B cell (primary cell): ENCODE measurements at regions not wholly inside any gene's neighbourhood (a gene's known extent, or its start where the extent isn't known, plus 50 kb on each side); places are given as distances from the start of the nearest gene placed in this dataset.

ENCODE experiments used
- ATAC-seq: fragments of 200-7000 bp; cut with Tn5 transposase; one replicate; pipeline ENCODE4 v1.10.0; 2021; ENCODE audit warnings: low read depth, mild to moderate bottlenecking, moderate number of reproducible peaks, moderate library complexity
- CTCF ChIA-PET: fragments of 350-600 bp; sonication (Branson Sonifier 250); formaldehyde crosslinking; loops from one replicate; lab custom pipeline; 2021; ENCODE audit warnings: antibody characterized with exemption, inconsistent platforms; lab: Charles Lee
- POLR2A ChIA-PET: fragments of 350-600 bp; sonication (Branson Sonifier 250); formaldehyde crosslinking; loops from one replicate; lab custom pipeline; 2021; ENCODE audit warnings: antibody characterized with exemption; lab: Charles Lee
- DNase-seq: peaks from one replicate; pipeline ENCODE4 v3.0.0; 2013
- H2AFZ ChIP-seq: 2 replicates; pipeline ENCODE4 v1.6.1; 2012; ENCODE audit warnings: mild to moderate bottlenecking, low read depth, low read length; ENCODE audit not compliant: insufficient read depth, poor library complexity, severe bottlenecking
- H3K27ac ChIP-seq, 2 donors: 1 replicate in 1 of 2; 2 replicates in 1 of 2; pipeline ENCODE4 v1.5.1; 2012 to 2013; ENCODE audit warnings: low read length in 2 of 2, mild to moderate bottlenecking in 2 of 2, moderate library complexity in 1 of 2
- H3K27me3 ChIP-seq, 4 experiments: fragments of 200-600 bp in 1 of 4; sonication (generic) in 1 of 4; replicated peaks in 1 of 4; 1 replicate in 2 of 4; 2 replicates in 2 of 4; pipeline versions ENCODE4 v1.6.1 to v1.7.0; 2013 to 2016; ENCODE audit warnings: low read length in 3 of 4, mild to moderate bottlenecking in 2 of 4, mixed read lengths in 1 of 4, moderate library complexity in 1 of 4; ENCODE audit not compliant: insufficient read depth in 4 of 4, control insufficient read depth in 3 of 4; ENCODE audit errors: control extremely low read depth in 1 of 4
- H3K36me3 ChIP-seq, 2 experiments: replicated peaks in 1 of 2; 1 replicate in 1 of 2; 2 replicates in 1 of 2; pipeline versions ENCODE4 v1.6.1 to v1.7.1; 2013; ENCODE audit warnings: low read length in 1 of 2; ENCODE audit not compliant: insufficient read depth in 2 of 2, control insufficient read depth in 1 of 2; ENCODE audit errors: control extremely low read depth in 1 of 2, extremely low read depth in 1 of 2
- H3K4me1 ChIP-seq, 2 donors: fragments of 200-600 bp in 1 of 2; sonication (generic) in 1 of 2; 1 replicate in 1 of 2; 2 replicates in 1 of 2; pipeline versions ENCODE4 v1.5.1 to v1.6.1; 2013 to 2017; ENCODE audit warnings: low read length in 2 of 2; ENCODE audit not compliant: control insufficient read depth in 2 of 2, insufficient read depth in 2 of 2
- H3K4me2 ChIP-seq: replicated peaks from 2 replicates; pipeline ENCODE3; 2012; ENCODE audit warnings: mild to moderate bottlenecking, low read depth, low read length; ENCODE audit not compliant: poor library complexity, severe bottlenecking
- H3K4me3 ChIP-seq, 5 experiments: fragments of 200-600 bp in 1 of 5; sonication (generic) in 1 of 5; 1 replicate in 3 of 5; 2 replicates in 2 of 5; pipeline versions ENCODE4 v1.5.1 to v1.7.0; 2011 to 2016; ENCODE audit warnings: low read length in 4 of 5, mild to moderate bottlenecking in 4 of 5, low read depth in 2 of 5, control low read depth in 1 of 5, moderate library complexity in 1 of 5; ENCODE audit not compliant: insufficient read depth in 1 of 5; ENCODE audit errors: control extremely low read depth in 1 of 5, extremely low read depth in 1 of 5
- H3K79me2 ChIP-seq: fragments of 200-600 bp; sonication (generic); one replicate; pipeline ENCODE4 v1.6.0; 2016; ENCODE audit warnings: low read length; ENCODE audit not compliant: control insufficient read depth, insufficient read depth
- H3K9ac ChIP-seq: fragments of 200-600 bp; sonication (generic); 2 replicates; pipeline ENCODE4 v1.6.1; 2017; ENCODE audit warnings: mild to moderate bottlenecking, low read length, moderate library complexity
- H3K9me3 ChIP-seq, 3 donors: one replicate each; pipeline versions ENCODE4 v1.6.1 to v1.7.1; 2013; ENCODE audit warnings: low read length in 2 of 3; ENCODE audit not compliant: control insufficient read depth in 2 of 3, insufficient read depth in 1 of 3; ENCODE audit errors: control extremely low read depth in 1 of 3
- H4K20me1 ChIP-seq: 2 replicates; pipeline ENCODE4 v1.6.0; 2012; ENCODE audit warnings: mild to moderate bottlenecking, low read length; ENCODE audit not compliant: insufficient read depth, control insufficient read depth, poor library complexity, severe bottlenecking
- H3K27ac Mint-ChIP-seq: one replicate; pipeline ENCODE4 v1.8.0; 2021; ENCODE audit warnings: mixed read lengths
- H3K27me3 Mint-ChIP-seq: one replicate; pipeline ENCODE4 v1.8.0; 2021; ENCODE audit warnings: mixed read lengths
- H3K4me1 Mint-ChIP-seq: one replicate; pipeline ENCODE4 v1.8.0; 2021; ENCODE audit warnings: mixed read lengths
- H3K4me3 Mint-ChIP-seq: one replicate; pipeline ENCODE4 v1.8.0; 2021; ENCODE audit warnings: mixed read lengths
- H3K9me3 Mint-ChIP-seq: one replicate; pipeline ENCODE4 v1.8.0; 2022; ENCODE audit warnings: mixed read lengths; ENCODE audit not compliant: insufficient read depth
- EZH2 ChIP-seq: IDR thresholded peaks from 2 replicates; pipeline ENCODE4 v1.6.1; 2012; ENCODE audit warnings: borderline replicate concordance, low read depth, mild to moderate bottlenecking, moderate library complexity, low read length; ENCODE audit not compliant: insufficient read depth, poor library complexity, severe bottlenecking
- WGBS: methylation state at CpG from one replicate; pipeline ENCODE4 v1.1.5; 2013; ENCODE audit warnings: missing lambda C conversion rate; ENCODE audit not compliant: insufficient coverage; 5-methylcytosine and 5-hydroxymethylcytosine counted together
- intact Hi-C: fragments of 100-400 bp; cut with micrococcal nuclease; formaldehyde crosslinking; loops from one replicate; pipeline ENCODE4 v1.10.0; 2022
- TF ChIP-seq, protein P1 (sequence below): fragments of 200-600 bp; IDR thresholded peaks from one replicate; pipeline ENCODE4 v1.8.0; 2022; ENCODE audit warnings: antibody characterized with exemption, mild to moderate bottlenecking

GRCh38 chr4:58413849-58414248 is 1303.7 kb upstream of the IGFBP7 start:
- no peaks in the 10 kb centered on the region for H4K20me1 ChIP-seq
- H3K27me3 Mint-ChIP-seq, result no peaks in the 10 kb centered on the region
- no peak overlapping the region for H3K4me3 ChIP-seq
- POLR2A ChIA-PET, result no interaction called here
- no peaks in the 10 kb centered on the region for H3K9me3 ChIP-seq
- no peak overlapping the region for H2AFZ ChIP-seq
- H3K4me1 Mint-ChIP-seq, result no peaks in the 10 kb centered on the region
- no CpG with 5 or more reads among the region's 1 CpG for WGBS
- no peak overlapping the region for H3K4me3 Mint-ChIP-seq
- no peak overlapping the region for H3K27ac ChIP-seq
- no peak overlapping the region for H3K9ac ChIP-seq
- H3K4me2 ChIP-seq, result no peak overlapping the region
- H3K4me1 ChIP-seq, result no peaks in the 10 kb centered on the region
- H3K36me3 ChIP-seq, result no peaks in the 10 kb centered on the region
- no peaks in the 10 kb centered on the region for H3K27me3 ChIP-seq
- CTCF ChIA-PET, result no interaction called here
- no peak overlapping the region for H3K27ac Mint-ChIP-seq
- DNase-seq, result no peak
- no peak for TF ChIP-seq EZH2
- TF ChIP-seq, protein P1, sequence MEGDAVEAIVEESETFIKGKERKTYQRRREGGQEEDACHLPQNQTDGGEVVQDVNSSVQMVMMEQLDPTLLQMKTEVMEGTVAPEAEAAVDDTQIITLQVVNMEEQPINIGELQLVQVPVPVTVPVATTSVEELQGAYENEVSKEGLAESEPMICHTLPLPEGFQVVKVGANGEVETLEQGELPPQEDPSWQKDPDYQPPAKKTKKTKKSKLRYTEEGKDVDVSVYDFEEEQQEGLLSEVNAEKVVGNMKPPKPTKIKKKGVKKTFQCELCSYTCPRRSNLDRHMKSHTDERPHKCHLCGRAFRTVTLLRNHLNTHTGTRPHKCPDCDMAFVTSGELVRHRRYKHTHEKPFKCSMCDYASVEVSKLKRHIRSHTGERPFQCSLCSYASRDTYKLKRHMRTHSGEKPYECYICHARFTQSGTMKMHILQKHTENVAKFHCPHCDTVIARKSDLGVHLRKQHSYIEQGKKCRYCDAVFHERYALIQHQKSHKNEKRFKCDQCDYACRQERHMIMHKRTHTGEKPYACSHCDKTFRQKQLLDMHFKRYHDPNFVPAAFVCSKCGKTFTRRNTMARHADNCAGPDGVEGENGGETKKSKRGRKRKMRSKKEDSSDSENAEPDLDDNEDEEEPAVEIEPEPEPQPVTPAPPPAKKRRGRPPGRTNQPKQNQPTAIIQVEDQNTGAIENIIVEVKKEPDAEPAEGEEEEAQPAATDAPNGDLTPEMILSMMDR, result no peak
- intact Hi-C loops, result no loop called here
- peaks cover 2% of the 10 kb centered on the region for H3K9me3 Mint-ChIP-seq
- ATAC-seq, result no peak
- H3K79me2 ChIP-seq, result no peaks in the 10 kb centered on the region

DNA sequence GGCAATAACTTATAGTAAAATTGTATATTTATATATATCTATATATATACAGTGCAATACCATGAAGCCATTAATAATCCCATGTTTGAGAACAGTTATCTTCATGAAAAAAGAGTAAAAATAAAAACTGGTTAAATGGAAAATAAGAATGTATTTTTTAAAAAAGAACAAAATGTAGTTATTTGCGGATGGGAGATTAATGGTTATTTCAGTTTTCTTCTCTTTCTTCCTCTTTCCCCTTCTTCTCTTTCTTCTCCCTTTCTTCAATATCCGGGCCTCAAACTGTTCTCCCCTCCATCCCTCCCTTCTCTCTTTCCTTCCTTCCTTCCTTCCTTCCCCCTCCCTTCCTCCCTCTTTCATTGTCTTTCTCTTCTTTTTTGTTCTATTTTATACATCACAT is 1301.7 kb upstream of the IGFBP7 start:
- Histone ChIP-seq H3K79me2 (no peaks in the 10 kb centered on the region), H3K27me3 (no peaks in the 10 kb centered on the region), H4K20me1 (no peaks in the 10 kb centered on the region), H3K4me3 (no peak overlapping the region), H3K9ac (no peak overlapping the region), H3K4me1 (no peaks in the 10 kb centered on the region), H2AFZ (no peak overlapping the region), H3K27ac (no peak overlapping the region), H3K9me3 (peaks cover 0 to 1% (median 0%) of the 10 kb centered on the region in 3 donors), H3K36me3 (no peaks in the 10 kb centered on the region), H3K4me2 (no peak overlapping the region)
- no CpG with 5 or more reads among the region's 2 CpGs for WGBS
- Mint-ChIP-seq H3K4me1 (no peaks in the 10 kb centered on the region), H3K27me3 (no peaks in the 10 kb centered on the region), H3K4me3 (no peak overlapping the region), H3K27ac (no peak overlapping the region), H3K9me3 (peaks cover 4% of the 10 kb centered on the region)
- ChIA-PET POLR2A (no interaction called here), CTCF (no interaction called here)
- TF ChIP-seq, protein P1, result no peak
- no peak for TF ChIP-seq EZH2
- intact Hi-C loops, result no loop called here
- no peak for DNase-seq
- ATAC-seq, result no peak
